SU-DHL-6 (cell line): ENCODE measurements at regions not wholly inside any gene's neighbourhood (a gene's known extent, or its start where the extent isn't known, plus 50 kb on each side); places are given as distances from the start of the nearest gene placed in this dataset.

Experiments
- EZH2phosphoT487 ChIP-seq: fragments of 200-600 bp; sonication (generic), shearing (Covaris generic); conservative IDR thresholded peaks from 2 replicates; pipeline ENCODE4 v1.6.1; 2018; ENCODE audit warnings: mild to moderate bottlenecking, antibody characterized with exemption, low read length, moderate library complexity, mixed read lengths
- TF ChIP-seq, protein P1 (sequence below): fragments of 200-600 bp; sonication (generic); IDR thresholded peaks from one replicate; pipeline ENCODE4 v1.5.1; 2017; ENCODE audit warnings: antibody characterized with exemption, mild to moderate bottlenecking, low read length, moderate library complexity; ENCODE audit not compliant: insufficient read depth, poor library complexity, severe bottlenecking

DNA sequence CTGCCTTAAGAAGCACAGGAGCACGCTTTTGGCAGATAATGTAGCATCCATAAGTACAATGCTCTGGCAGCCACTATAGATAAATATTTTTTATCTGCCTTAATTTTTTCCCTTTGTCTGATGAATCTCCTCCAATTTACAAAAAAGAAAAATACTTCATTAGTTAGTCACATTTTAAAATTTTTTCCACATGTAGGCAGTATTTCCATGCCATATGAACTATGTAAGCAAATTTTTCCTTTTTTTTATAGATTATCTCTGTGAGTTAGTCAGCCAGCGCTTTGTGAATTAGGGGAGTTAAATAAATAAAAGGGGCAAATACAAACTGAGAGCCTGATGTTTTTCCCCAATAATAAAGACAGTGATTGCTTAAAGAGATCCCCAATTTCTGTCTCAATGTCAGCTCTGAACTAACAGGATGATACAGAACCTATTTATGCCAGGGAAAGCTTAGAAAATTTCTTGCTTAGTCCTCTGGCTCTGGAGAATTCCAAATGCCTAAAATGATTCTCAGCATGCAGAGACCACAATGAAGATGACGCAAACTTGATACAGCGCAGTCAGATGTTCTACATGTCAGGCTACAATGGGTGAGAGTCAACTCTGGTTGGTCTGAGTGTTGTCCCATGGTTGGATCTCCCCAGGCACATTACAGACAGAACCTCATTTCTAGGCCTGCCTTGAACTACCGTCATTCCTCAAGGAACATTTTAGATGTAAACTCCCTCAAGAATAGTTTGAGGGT is 390.4 kb upstream of the CDH6 start:
- TF ChIP-seq, protein P1, sequence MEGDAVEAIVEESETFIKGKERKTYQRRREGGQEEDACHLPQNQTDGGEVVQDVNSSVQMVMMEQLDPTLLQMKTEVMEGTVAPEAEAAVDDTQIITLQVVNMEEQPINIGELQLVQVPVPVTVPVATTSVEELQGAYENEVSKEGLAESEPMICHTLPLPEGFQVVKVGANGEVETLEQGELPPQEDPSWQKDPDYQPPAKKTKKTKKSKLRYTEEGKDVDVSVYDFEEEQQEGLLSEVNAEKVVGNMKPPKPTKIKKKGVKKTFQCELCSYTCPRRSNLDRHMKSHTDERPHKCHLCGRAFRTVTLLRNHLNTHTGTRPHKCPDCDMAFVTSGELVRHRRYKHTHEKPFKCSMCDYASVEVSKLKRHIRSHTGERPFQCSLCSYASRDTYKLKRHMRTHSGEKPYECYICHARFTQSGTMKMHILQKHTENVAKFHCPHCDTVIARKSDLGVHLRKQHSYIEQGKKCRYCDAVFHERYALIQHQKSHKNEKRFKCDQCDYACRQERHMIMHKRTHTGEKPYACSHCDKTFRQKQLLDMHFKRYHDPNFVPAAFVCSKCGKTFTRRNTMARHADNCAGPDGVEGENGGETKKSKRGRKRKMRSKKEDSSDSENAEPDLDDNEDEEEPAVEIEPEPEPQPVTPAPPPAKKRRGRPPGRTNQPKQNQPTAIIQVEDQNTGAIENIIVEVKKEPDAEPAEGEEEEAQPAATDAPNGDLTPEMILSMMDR, result no peak
- no peak for TF ChIP-seq EZH2phosphoT487
